ENCODE measurements at regions not wholly inside any gene's neighbourhood (a gene's known extent, or its start where the extent isn't known, plus 50 kb on each side); places are given as distances from the start of the nearest gene placed in this dataset.

DNA sequence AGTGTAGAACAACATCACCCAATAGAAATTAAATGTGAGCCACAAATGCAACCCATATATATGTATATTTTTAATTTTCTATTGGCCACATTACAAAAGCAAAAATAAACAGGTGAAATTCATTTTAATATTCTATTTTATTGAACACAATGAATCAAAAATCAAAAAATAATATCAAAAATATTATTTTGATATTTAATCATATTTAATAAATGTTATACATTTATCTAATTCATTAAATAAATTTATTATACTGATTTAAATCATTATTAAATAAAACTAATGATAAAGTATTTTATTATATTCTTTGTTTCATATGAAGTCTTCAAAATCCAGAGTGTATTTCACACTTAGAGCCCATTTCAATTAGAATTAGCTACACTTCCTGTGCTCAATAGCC is 98.4 kb upstream of the MANEA start:
- TF ChIP-seq KLF16 (IDR thresholded peaks at IDR 0.05) (no peak), ATF7 (IDR thresholded peaks at IDR 0.05) (no peak)
- no peaks in the 10 kb centered on the region for H3K9me1 ChIP-seq (ENCODE audit: control insufficient read depth, insufficient read depth, low read length)
- in situ Hi-C loops (cut with MboI), result no loop called here
- ATAC-seq (no peak), FAIRE-seq (no peak), DNase-seq (ENCODE audit: extremely low read depth in 1 of 4, low spot score in 3 of 4) (no peak)
- H3K4me3 ChIP-seq, result no peak overlapping the region
- H3K27me3 ChIP-seq (ENCODE audit: control insufficient read depth in 2 of 2, insufficient read depth in 2 of 2, low read length in 2 of 2), result no peaks in the 10 kb centered on the region
- no peaks in the 10 kb centered on the region for H3K36me3 ChIP-seq (ENCODE audit: control insufficient read depth, insufficient read depth, low read length)
- H3K79me2 ChIP-seq (ENCODE audit: control insufficient read depth, insufficient read depth, low read length), result no peaks in the 10 kb centered on the region
- H3K4me2 ChIP-seq (ENCODE audit: insufficient read depth, low read length), result no peak overlapping the region
- no peak overlapping the region for H2AFZ ChIP-seq (ENCODE audit: low read depth, low read length)
- no peak overlapping the region for H3K9ac ChIP-seq (ENCODE audit: insufficient read depth in 1 of 2, low read depth in 2 of 2, low read length in 2 of 2)
- H3K9me3 ChIP-seq (replicated peaks; ENCODE audit: control insufficient read depth, insufficient read depth, low read depth, low read length), result no peaks in the 10 kb centered on the region
- BruUV-seq (replicated peaks), result no TSS peak
- H3K4me1 ChIP-seq (replicated peaks in 1 of 2; ENCODE audit: control insufficient read depth in 2 of 2, insufficient read depth in 2 of 2, low read length in 2 of 2), result no peaks in the 10 kb centered on the region
- H4K20me1 ChIP-seq (replicated peaks; ENCODE audit: control insufficient read depth, insufficient read depth, low read length), result no peaks in the 10 kb centered on the region
- intact Hi-C loops (cut with micrococcal nuclease), result no loop called here
- no peak overlapping the region for H3K27ac ChIP-seq (ENCODE audit: extremely low read depth, low read depth, low read length)
- CTCF ChIA-PET (ENCODE audit: low intra/inter-chr PET ratio), result no interaction called here
- POLR2A ChIA-PET, result no interaction called here

- TF ChIP-seq NFATC3 (IDR thresholded peaks at IDR 0.05), result no peak
- TF ChIP-seq ZZZ3 (IDR thresholded peaks at IDR 0.05), result no peak
- no peak for TF ChIP-seq THAP7 (CRISPR knock-in tag; IDR thresholded peaks at IDR 0.05)
- TF ChIP-seq ZNF121 (CRISPR knock-in tag; conservative IDR thresholded peaks at IDR 0.05), result no peak
- TF ChIP-seq ZNF316 (IDR thresholded peaks at IDR 0.05), result peak; percentile 56; the same call in 1 of the 2 replicates
- peak; percentile 41; the same call in 1 of the 2 replicates for TF ChIP-seq C11orf30 (IDR thresholded peaks at IDR 0.05; ENCODE audit: low read depth)
- TF ChIP-seq SETDB1 (IDR thresholded peaks at IDR 0.05; ENCODE audit: low read length), result no peak
- no peak for TF ChIP-seq ZNF695 (CRISPR knock-in tag; IDR thresholded peaks at IDR 0.05)
- no peak for TF ChIP-seq KLF6 (CRISPR knock-in tag; IDR thresholded peaks at IDR 0.05; ENCODE audit: borderline replicate concordance)
- no peaks in the 10 kb centered on the region for H3K9me1 ChIP-seq (ENCODE audit: control insufficient read depth, insufficient read depth, low read length)
- H3K27ac ChIP-seq (ENCODE audit: extremely low read depth, low read depth, low read length), result no peak overlapping the region
- FAIRE-seq (no peak), DNase-seq (ENCODE audit: extremely low read depth in 1 of 4, low spot score in 3 of 4) (no peak), ATAC-seq (no peak)
- H3K27me3 ChIP-seq (ENCODE audit: control insufficient read depth in 2 of 2, insufficient read depth in 2 of 2, low read length in 2 of 2), result no peaks in the 10 kb centered on the region
- H3K4me2 ChIP-seq (ENCODE audit: insufficient read depth, low read length), result no peak overlapping the region
- H3K4me1 ChIP-seq (replicated peaks in 1 of 2; ENCODE audit: control insufficient read depth in 2 of 2, insufficient read depth in 2 of 2, low read length in 2 of 2), result no peaks in the 10 kb centered on the region
- no peak overlapping the region for H2AFZ ChIP-seq (ENCODE audit: low read depth, low read length)
- H3K9me3 ChIP-seq (replicated peaks; ENCODE audit: control insufficient read depth, insufficient read depth, low read depth, low read length), result no peaks in the 10 kb centered on the region
- POLR2A ChIA-PET, result no interaction called here
- BruUV-seq (replicated peaks), result no TSS peak
- no peaks in the 10 kb centered on the region for H4K20me1 ChIP-seq (replicated peaks; ENCODE audit: control insufficient read depth, insufficient read depth, low read length)
- in situ Hi-C loops (cut with MboI) (no loop called here), intact Hi-C loops (cut with micrococcal nuclease) (no loop called here)
- no peak overlapping the region for H3K4me3 ChIP-seq
- CTCF ChIA-PET (ENCODE audit: low intra/inter-chr PET ratio), result no interaction called here
- no peaks in the 10 kb centered on the region for H3K36me3 ChIP-seq (ENCODE audit: control insufficient read depth, insufficient read depth, low read length)
- no peaks in the 10 kb centered on the region for H3K79me2 ChIP-seq (ENCODE audit: control insufficient read depth, insufficient read depth, low read length)
- H3K9ac ChIP-seq (ENCODE audit: insufficient read depth in 1 of 2, low read depth in 2 of 2, low read length in 2 of 2), result no peak overlapping the region
These were observed 89.5 kb upstream of the MANEA start for GRCh38 chr6:95487817-95488216.
